ENCODE measurements at regions not wholly inside any gene's neighbourhood (a gene's known extent, or its start where the extent isn't known, plus 50 kb on each side); places are given as distances from the start of the nearest gene placed in this dataset.

- DNase-seq, result no peak
Measured at GRCh38 chr14:25944020-25944419, 653.8 kb downstream of the NOVA1 start.

- DNase-seq, result no peak
Measured at GRCh38 chr14:25943329-25943728, 654.5 kb downstream of the NOVA1 start.

- DNase-seq, result no peak
Measured at GRCh38 chr14:25942090-25942489, 655.7 kb downstream of the NOVA1 start.

GRCh38 chr14:25933731-25934130 lies 664.1 kb downstream of the NOVA1 start:
- no peak for DNase-seq

GRCh38 chr14:25929881-25930615 lies 667.8 kb downstream of the NOVA1 start:
- no peak for DNase-seq

GRCh38 chr14:25911831-25912230 lies 686.0 kb downstream of the NOVA1 start:
- no peak for DNase-seq

- no peak for DNase-seq
Measured at GRCh38 chr14:25909045-25909747, 688.6 kb downstream of the NOVA1 start.

GRCh38 chr14:25908277-25909044 lies 689.4 kb downstream of the NOVA1 start:
- DNase-seq, result no peak

- DNase-seq, result no peak
Measured at GRCh38 chr14:25904446-25904845, 693.4 kb downstream of the NOVA1 start.

- no peak for DNase-seq
Measured at GRCh38 chr14:25899197-25899596, 698.6 kb downstream of the NOVA1 start.

GRCh38 chr14:25896777-25897176 lies 701.1 kb downstream of the NOVA1 start:
- DNase-seq, result no peak

GRCh38 chr14:25895740-25896139 lies 702.1 kb downstream of the NOVA1 start:
- no peak for DNase-seq

- no peak for DNase-seq
Measured at GRCh38 chr14:25887251-25887878, 710.5 kb downstream of the NOVA1 start.

GRCh38 chr14:25884657-25885056 lies 713.2 kb downstream of the NOVA1 start:
- DNase-seq, result no peak

GRCh38 chr14:25882899-25883298 lies 714.9 kb downstream of the NOVA1 start:
- no peak for DNase-seq

- no peak for DNase-seq
Measured at GRCh38 chr14:25875475-25875874, 722.4 kb downstream of the NOVA1 start.

GRCh38 chr14:25869854-25870253 lies 728.0 kb downstream of the NOVA1 start:
- no peak for DNase-seq

- DNase-seq, result no peak
Measured at GRCh38 chr14:25868521-25869314, 729.1 kb downstream of the NOVA1 start.

GRCh38 chr14:25861406-25861805 lies 736.4 kb downstream of the NOVA1 start:
- no peak for DNase-seq

- DNase-seq, result no peak
Measured at GRCh38 chr14:25848601-25849000, 749.2 kb downstream of the NOVA1 start.

GRCh38 chr14:25846246-25846645 lies 751.6 kb downstream of the NOVA1 start:
- DNase-seq, result no peak

Data from activated CD4-positive, alpha-beta T cell treated with anti-CD3 and anti-CD28 coated beads for 48 hours (primary cell).